HG03565 (cell line): ENCODE measurements at regions not wholly inside any gene's neighbourhood (a gene's known extent, or its start where the extent isn't known, plus 50 kb on each side); places are given as distances from the start of the nearest gene placed in this dataset.
"Not testable (repeated sequence)": the region's sequence is repeated elsewhere in the genome, so short reads cannot be mapped to it uniquely, and the experiment has no call there.

Experiments used
- ATAC-seq: cut with Tn5 transposase; IDR thresholded peaks from one replicate; pipeline ENCODE4 v1.9.1; 2021; ENCODE audit warnings: mild to moderate bottlenecking, moderate library complexity; ENCODE audit not compliant: unreplicated experiment

DNA sequence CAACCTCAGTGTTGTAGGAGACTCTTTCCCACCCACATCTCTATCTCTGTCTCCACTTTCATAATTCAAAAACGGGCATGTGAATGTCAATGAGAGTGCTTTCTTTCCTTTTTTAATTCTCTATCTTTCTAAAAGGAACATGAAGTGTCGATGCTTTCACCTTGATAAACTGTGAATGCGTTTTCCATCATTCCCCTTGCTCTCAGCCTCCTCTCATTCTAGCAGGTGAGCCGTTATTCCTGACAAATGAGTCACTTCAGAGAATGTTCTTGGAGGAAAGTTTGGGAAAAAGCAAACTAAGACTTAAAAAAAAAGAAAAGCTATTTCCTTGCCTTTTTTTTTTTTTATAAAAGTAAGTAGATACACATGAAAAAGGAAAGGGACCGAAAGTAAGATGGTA lies 226.0 kb upstream of the C1orf87 start:
- no peak for ATAC-seq

DNA sequence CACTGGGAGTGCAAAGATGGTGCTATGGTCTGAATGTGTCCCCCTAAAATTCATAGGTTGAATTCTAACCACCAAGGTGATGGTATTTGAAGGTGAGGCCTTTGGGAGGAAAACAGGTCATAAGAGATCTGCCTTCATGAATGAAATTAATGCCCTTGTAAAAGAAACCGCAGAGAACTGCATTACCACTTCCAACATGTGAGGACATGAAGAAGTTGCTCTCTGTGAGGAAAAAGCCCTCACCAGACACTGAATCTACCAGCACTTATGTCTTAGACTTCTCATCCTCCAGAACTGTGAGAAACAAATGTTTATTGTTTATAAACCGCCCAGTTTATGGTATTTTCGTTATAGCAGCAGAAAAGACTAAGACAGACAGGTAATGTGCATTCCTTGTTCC lies 224.7 kb upstream of the C1orf87 start:
- no peak for ATAC-seq

DNA sequence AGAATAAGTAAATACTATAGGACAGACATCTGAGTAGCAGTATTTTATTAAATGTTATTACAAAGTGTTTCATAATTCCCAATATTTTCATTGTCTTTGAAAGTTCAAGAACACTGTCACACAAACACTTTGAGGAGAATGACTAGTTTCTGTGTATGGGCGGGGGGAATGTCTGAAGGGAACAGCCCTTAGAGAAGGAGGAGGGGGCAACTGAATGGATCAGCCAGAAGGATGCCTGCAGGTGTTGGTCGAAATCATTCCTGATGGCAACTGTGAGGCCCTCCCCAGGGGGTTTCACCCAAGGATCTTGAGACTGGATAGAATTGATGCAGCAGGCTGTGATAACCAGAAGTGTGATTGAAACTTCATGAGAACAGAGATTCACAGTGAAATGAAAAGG lies 223.2 kb upstream of the C1orf87 start:
- no peak for ATAC-seq

DNA sequence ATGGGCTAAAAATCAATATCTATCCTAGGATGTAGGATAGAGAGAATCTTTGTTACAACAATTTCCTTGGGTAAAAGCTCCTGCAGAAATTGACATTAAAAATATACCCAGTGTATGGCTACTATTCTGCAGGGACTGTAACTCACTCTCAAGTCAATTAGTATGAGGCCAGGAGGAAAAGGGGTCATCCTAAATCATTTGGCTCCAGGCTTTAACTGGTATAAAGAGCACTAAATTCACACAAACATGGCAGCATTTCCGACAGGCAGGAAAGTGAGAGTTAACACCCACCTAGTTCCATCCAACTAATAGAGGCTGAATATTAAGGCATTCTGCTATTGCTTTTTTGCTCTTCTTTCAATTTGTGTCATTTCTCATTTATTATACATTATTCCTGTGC lies 218.6 kb upstream of the C1orf87 start:
- no peak for ATAC-seq

DNA sequence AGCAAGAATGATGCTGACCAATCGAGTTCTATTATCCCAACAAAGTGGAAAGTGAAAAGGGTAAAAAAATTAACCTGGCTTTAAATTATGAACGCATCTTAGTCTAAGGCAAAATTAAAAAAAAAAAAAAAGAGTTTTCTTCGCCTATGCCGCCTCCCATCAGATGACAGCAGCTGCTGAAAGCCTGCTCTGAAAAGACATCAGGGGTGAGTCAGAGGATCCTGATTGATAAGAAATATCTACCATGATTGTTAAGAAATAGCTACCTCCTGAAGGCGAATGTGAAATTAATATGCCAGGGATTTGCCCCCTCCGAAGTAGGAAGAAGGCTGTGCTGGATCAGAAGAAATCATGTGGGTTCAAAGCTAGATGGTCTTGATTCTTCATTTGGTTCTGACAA lies 216.8 kb upstream of the C1orf87 start:
- no peak for ATAC-seq

DNA sequence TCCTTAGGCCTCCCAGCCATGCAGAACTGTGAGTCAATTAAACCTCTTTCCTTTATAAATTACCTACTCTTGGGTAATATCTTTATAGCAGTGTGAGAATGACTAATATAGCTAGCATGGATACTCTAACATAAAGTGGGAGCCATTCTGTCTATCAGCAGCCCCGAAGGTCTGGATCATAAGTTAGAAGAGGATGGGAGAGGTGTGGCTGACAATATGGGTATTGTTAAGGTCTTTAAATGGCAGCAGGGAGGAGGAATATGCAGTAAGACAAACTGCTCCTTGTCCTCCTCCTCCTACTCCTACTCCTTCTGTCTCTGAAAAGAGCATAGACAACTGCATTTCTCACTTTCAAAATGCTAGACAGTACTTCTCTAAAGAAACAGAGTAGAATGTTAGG lies 214.0 kb upstream of the C1orf87 start:
- no peak for ATAC-seq

DNA sequence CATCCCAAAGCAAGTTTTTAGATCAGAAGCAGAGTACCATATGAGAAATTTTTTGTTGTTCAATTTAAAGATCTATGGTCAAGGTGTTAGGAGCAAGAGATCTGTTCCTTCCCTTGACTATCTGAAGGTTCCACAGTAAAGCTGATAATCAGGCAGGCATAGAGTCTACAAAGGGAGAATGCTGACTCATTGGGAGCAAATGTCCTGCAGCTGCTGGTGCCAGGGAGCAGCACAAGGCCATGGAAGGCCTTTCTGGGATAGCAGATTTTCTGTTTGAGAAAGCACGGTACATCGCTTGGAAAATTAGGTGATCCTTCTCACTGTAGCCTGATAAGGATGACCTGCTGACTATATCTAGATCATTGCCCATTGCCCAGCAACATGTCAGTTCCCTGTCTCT lies 210.1 kb upstream of the C1orf87 start:
- no peak for ATAC-seq

DNA sequence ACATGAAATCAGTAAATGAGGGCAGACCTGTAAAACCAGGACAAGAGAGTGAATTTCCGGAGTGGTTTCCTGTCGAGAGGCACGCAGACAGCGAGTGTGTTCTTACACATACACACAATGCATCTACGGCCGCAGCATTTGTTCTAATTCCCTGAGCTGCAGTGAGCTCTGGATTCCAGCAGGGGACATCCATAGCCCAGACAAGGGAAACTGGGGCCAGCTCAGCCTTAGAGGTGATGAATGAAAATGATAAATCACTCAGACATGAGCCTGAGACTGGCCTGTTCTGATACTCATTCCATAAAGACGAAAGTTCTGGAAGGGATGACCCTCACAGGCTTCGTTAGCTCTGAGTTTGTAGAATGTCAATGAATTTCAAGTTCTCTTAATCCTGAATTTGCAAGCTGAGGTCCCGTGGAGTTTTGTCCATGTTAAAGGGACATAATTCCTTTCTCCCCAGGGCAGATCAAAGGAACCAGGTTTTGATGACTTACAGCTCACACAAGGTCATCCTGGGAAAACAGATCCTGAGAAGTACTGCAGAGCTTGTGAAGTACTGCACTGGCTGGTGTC lies 207.9 kb upstream of the C1orf87 start:
- ATAC-seq, result peak; percentile 95

DNA sequence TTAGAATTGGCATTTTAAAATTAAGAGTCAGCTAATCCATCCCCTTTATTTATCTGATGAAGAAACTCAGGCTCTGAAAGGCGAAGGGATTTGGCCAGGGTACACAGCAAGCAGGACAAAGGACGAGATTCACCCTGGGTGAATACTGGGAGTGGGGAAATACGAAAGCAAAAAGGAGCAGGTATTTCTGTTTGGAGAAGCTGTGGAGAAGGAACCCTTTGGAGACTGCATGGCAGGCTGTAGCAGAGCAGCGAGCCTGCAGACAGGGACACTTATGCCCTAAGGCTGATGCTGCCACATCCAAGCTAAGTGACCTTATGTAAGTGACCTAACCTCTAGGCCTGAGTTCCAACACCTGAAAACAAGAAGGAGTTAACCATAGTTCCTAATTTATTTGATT lies 207.2 kb upstream of the C1orf87 start:
- no peak for ATAC-seq

DNA sequence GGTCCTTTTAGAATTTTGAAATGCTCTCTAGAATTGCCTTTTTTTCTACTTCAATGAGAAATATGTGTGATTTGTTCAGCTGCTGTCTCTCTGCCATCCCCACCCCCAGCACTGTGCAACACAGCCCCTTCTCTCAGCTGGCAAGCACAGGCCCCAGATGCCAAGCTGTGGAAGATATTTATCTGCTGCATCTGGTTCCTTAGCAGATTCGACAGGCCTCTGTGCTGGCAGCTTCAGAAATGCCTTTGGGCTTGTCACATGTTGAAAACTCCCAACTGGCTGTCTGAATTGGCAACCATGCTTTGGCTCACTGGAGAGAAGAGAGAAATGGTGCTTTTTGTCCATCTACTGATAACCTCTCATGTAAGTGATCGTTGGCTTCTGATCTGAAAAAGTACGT lies 206.7 kb upstream of the C1orf87 start:
- no peak for ATAC-seq

DNA sequence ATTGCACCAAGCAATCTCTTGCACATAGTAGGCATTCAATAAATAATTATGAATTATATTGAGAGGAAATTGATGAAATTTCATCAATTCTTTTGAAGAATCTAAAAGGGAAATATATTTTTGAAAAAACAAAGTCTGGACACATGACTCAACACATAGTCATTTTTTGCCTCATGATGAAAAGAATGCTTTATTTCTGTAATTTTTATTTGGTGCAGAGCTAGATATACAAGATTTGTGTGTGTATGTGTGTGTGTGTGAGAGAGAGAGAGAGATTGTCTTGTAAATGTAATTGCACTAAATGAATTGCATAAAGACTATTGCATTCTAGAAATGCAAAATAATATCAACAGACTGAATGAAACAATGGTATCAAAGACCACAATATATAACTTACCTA lies 206.2 kb upstream of the C1orf87 start:
- no peak for ATAC-seq

DNA sequence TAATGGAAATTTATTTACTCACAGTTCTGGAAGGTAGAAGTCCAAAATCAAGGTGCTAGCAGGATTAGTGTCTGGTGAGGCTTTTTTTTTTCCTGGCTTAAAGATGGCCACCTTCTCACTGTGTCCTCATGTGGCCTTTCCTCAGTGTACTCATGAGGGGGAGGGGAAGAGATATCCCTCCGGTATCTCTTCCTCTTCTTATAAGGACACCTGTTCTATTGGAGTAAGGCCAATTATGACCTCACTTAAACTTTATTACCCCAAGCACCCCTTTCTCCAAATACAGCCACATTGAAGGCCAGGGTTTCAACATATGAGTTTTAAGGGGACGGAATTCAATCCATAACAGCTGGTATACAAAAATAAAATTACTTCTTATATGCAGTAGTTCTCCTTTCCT lies 203.7 kb upstream of the C1orf87 start:
- ATAC-seq, result no peak

DNA sequence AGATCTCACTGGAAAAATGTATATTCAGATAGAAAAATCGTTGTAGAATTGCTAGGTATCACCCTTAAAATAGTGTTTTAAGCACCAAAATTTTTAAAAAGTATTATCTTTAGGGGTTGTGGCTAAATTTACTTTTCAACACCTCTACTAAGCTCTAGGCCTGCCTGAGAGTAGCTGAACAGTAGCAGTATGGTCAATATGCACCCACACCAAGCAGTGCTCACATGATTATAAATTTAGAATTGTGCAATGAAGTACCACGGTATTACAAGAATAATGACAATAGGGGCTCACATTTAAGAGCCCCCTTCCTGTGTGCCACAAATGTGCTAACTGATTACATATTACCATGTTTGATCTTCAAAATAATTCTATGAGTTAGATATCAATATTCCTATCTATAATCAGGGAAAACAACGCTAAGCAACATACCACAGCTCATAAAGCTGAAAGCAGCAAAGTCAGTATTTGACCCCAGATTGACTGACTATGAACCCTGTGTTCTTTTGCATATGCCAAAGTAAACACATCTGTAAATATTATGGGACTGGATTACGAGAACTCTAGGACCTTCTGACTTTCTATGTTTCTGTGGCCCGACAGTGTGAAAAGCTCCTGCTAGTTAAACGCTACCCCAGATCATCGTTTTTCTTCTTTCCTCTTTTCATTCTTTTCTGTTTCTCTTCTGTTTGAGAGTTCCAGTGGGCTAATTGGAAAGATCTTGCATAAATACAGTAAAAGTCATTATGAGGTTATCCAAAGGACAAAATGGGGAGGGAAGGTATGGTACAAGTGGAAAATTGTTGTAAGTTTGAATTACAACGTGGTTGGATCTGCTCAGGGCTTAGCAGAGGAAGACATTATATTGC lies 201.1 kb upstream of the C1orf87 start:
- ATAC-seq, result no peak

DNA sequence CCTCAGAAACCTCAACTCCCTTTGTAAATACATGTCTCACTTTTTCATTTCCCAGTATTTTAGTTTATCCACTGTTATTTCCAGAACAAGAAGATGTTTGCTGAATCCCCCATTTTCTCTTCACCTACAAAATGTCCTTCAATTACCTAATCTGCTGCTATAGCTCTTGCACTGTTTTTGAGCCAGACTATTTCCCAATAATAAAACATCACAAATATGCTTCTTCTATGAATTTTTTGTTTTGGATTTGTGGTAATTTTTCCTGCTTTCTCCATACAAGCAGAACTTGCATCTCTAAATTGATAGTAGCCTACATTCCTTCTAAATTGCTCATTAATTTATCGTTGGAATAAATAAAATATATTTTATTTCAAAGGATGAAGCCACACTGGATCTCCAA lies 199.6 kb upstream of the C1orf87 start:
- no peak for ATAC-seq

DNA sequence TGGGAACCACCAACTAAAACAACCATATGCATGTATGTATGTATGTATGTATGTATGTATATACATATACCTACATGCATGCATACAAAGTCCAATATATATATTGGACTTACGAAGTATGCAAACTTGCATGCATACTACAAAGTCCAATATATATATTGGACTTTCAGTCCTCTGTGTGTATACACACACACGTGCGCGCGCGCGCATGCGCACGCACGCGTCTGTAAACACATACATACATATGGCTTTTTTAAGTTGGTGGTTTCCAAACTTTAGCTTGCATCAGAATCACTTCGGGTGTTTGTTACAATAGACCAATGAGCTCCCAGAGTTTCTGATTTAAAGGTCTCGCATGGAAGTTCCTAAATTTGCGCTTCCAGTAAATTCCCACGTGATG lies 197.5 kb upstream of the C1orf87 start:
- no peak for ATAC-seq

DNA sequence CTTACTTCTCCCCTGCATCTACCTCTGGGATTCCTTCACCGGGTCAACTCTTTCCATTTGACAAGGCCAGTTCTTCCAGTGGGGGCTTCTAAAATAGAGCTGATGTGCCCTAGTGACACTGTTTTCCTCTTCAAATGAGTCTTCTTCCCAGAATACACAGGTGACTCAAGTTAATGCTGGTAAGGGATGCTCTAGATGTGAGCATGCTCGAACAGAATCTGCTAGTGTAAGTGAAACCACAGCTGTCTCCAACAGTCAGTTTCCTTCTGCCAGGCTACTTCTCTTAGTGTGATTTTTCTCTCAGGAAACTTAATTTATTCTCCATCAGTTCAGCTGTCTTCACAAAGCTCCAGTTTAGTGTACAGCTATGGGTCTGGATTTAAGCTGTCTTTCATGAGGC lies 194.9 kb upstream of the C1orf87 start:
- no peak for ATAC-seq

DNA sequence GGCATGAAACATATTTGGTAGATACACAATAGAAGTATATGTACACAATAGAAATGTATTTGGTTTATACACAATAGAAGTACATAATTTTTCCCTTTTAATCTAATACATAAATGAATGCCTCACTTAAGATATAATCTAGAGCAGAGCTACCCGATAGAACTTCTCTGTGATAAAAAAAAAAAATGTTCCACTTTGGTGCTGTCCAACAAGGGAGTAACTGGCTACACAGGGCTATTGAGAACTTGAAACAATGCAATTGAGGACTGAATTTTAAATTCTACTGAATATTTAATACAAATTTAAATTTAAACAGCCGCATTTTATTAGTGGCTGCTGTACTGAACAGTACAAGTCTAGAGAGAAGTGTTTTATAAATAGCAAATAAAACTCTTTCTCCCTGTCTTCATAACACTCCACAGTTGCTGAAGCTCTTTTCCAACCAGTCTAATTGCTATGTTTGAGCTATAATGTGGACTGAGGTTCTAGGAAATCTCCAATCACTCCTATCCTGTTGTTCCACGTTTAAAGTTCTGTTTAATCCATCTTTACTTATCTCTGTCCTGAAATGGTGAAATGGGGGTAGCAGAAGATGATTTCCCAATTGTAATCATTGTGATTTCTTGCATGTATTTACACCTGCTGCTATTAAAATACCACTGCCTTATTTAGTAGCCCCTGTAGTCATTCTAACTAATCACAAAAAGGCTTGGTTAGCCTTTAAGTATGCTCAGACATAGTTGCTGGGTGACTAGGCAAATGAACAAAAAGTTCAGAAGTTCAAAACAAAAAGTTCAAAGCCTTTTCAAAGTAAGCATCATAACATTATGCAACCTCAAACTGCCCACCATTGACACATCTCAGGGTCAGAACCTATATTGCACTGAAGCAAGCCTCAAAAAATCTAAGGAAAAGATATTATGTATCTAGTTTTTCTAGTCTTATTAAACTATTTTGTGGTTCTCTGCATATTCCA lies 192.3 kb upstream of the C1orf87 start:
- ATAC-seq, result no peak

DNA sequence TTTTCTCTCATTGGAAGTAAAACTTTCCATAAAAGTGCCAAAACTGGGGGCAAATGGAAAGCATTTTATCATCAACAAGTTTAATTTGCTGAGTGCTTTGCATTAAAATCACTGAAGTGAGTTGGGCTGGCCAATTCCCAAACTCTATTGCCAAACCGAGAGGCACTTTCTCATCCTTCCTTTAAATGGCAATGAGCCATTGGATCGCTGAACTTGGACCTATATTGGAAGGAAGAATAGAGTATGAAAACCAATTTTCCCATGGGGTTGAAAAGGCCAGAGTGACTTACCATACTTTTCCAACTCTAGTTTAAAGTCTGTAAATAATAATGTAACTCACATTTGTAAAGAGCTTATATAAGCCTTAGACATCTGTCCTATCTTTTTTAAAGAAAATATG lies 189.1 kb upstream of the C1orf87 start:
- ATAC-seq, result no peak

DNA sequence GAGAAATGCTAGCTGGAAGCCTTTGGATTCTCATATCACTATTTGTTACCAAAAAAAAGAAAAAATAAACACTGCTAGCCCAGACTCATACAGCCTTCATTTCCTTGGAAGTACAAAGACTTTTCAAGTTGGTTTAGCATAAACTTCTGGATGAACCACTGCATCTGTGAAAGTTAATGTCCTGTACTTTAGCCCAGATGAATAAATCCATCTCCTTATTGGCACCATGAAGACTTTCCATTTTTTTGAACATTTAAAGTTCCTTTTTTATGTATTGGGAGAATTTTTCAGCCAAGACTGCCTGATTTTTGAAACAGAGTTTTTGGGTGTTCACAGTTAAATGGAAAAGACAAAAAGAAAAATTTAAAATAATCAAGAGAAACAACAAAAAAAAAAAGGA lies 184.0 kb upstream of the C1orf87 start:
- no peak for ATAC-seq

DNA sequence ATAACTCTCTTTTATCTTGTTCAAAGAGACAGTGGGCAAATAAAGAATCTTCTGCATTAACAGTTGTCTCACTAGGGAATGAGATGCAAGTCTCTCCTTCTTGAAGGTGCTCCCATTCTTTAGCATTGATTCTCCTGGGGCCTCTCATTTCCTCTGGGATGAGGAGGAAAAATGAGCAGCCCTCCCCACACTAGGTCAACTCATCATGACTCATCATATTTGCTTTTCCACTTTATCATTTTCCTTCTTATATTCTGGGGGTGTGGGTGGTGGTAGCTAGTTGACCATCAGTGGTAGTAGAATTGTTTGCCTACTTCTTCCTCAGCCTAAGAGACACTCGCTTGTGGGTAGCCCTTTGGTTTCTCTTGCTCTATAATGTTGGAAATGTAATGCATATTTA lies 182.0 kb upstream of the C1orf87 start:
- no peak for ATAC-seq

DNA sequence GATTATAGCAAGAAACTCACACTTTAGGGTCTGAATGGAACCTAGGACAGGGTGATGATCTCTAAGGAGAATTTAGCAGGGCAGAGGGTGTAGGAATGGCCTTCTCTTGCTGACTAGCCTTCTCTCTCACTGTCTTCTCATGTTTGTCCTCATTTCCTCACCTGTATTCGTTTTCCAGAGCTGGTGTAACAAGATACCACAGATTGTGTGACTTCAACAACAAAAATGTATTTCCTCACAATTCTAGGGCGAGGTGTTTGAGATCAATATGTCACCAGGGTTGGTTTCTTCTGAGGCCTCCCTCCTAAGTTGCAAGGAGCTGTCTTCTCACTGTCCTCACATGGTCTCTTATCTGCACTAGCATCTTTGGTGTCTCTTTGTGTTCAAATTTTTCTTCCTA lies 177.9 kb upstream of the C1orf87 start:
- ATAC-seq, result no peak

DNA sequence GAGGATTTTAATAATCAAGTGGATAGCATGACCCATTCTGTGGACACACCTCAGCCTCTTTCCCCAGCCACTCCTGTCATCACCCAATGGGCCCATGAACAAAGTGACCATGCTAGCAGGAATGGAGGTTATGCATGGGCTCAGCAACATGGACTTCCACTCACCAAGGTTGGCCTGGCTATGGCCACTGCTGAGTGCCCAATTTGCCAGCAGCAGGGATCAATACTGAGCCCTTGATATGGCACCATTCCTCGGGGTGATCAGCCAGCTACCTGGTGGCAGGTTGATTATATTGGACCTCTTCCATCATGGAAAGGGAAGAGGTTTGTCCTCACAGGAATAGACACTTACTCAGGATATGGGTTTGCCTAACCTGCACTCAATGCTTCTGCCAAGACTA lies 173.9 kb upstream of the C1orf87 start:
- not testable (repeated sequence) for ATAC-seq
